NT2/D1 (cell line): ENCODE measurements at regions not wholly inside any gene's neighbourhood (a gene's known extent, or its start where the extent isn't known, plus 50 kb on each side); places are given as distances from the start of the nearest gene placed in this dataset.

Source experiments
- SUZ12 ChIP-seq: IDR thresholded peaks from 2 replicates; pipeline ENCODE4 v1.6.1; 2011; ENCODE audit not compliant: insufficient read length, insufficient read depth; ENCODE audit errors: extremely low read depth
- YY1 ChIP-seq: IDR thresholded peaks from 2 replicates; pipeline ENCODE4 v1.6.1; 2011; ENCODE audit not compliant: insufficient read length, insufficient read depth
- ZNF274 ChIP-seq: IDR thresholded peaks from 2 replicates; pipeline ENCODE4 v1.6.1; 2011; ENCODE audit warnings: mild to moderate bottlenecking, low read depth, low read length

- no peak for TF ChIP-seq ZNF274
- TF ChIP-seq YY1 = no peak
- no peak for TF ChIP-seq SUZ12
Observed at GRCh38 chr12:41970744-41971143, 173.9 kb downstream of the GXYLT1 start.
